ENCODE measurements at regions not wholly inside any gene's neighbourhood (a gene's known extent, or its start where the extent isn't known, plus 50 kb on each side); places are given as distances from the start of the nearest gene placed in this dataset.

DNA sequence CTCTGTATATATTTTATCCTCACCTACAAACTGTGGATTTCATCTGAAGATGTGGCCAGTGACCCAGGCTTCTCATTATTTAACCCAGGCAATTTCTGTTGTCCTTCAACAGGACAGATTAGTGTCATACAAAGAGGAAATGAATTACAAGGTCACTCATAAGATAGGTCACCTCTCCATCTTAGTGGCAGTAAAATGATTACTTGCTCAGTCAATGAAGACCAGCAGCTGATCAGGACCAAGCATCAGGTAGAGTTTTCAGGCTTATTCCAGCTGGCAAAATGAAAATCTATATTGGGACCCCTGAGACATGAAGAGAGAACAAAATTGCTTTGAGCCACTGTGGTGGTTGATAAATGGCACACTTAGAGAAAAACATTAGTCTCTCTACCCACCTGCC, 135.2 kb upstream of the PRDM9 start:
- Histone ChIP-seq H3K79me2 (ENCODE audit: control insufficient read depth, insufficient read depth, low read length) (no peaks in the 10 kb centered on the region), H4K20me1 (ENCODE audit: control insufficient read depth, insufficient read depth, low read length, poor library complexity, severe bottlenecking) (no peaks in the 10 kb centered on the region), H3K4me1 (ENCODE audit: control insufficient read depth in 2 of 2, insufficient read depth in 2 of 2, low read length in 2 of 2) (no peaks in the 10 kb centered on the region), H3K9ac (ENCODE audit: low read length) (no peak overlapping the region), H3K27ac (ENCODE audit: low read length in 2 of 2) (no peak overlapping the region), H3K4me3 (ENCODE audit: control extremely low read depth in 1 of 5, extremely low read depth in 1 of 5, insufficient read depth in 1 of 5, low read depth in 2 of 5, low read length in 4 of 5) (no peak overlapping the region), H3K36me3 (replicated peaks in 1 of 2; ENCODE audit: control extremely low read depth in 1 of 2, control insufficient read depth in 1 of 2, extremely low read depth in 1 of 2, insufficient read depth in 2 of 2, low read length in 1 of 2) (no peaks in the 10 kb centered on the region), H3K9me3 (ENCODE audit: control extremely low read depth in 1 of 3, control insufficient read depth in 2 of 3, insufficient read depth in 1 of 3, low read length in 2 of 3) (peaks cover 0 to 1% (median 0%) of the 10 kb centered on the region in 3 donors), H2AFZ (ENCODE audit: insufficient read depth, low read depth, low read length, poor library complexity, severe bottlenecking) (no peak overlapping the region), H3K27me3 (replicated peaks in 1 of 4; ENCODE audit: control extremely low read depth in 1 of 4, control insufficient read depth in 3 of 4, insufficient read depth in 4 of 4, low read length in 3 of 4) (no peaks in the 10 kb centered on the region), H3K4me2 (replicated peaks; ENCODE audit: low read depth, low read length, poor library complexity, severe bottlenecking) (no peak overlapping the region)
- Mint-ChIP-seq H3K9me3 (ENCODE audit: insufficient read depth) (peaks cover 5% of the 10 kb centered on the region), H3K27me3 (no peaks in the 10 kb centered on the region), H3K4me3 (no peak overlapping the region), H3K27ac (no peak overlapping the region), H3K4me1 (no peaks in the 10 kb centered on the region)
- DNase-seq (no peak), ATAC-seq (ENCODE audit: low read depth) (no peak)
- intact Hi-C loops (cut with micrococcal nuclease): no loop called here
- POLR2A ChIA-PET: no interaction called here
- TF ChIP-seq, protein P1, sequence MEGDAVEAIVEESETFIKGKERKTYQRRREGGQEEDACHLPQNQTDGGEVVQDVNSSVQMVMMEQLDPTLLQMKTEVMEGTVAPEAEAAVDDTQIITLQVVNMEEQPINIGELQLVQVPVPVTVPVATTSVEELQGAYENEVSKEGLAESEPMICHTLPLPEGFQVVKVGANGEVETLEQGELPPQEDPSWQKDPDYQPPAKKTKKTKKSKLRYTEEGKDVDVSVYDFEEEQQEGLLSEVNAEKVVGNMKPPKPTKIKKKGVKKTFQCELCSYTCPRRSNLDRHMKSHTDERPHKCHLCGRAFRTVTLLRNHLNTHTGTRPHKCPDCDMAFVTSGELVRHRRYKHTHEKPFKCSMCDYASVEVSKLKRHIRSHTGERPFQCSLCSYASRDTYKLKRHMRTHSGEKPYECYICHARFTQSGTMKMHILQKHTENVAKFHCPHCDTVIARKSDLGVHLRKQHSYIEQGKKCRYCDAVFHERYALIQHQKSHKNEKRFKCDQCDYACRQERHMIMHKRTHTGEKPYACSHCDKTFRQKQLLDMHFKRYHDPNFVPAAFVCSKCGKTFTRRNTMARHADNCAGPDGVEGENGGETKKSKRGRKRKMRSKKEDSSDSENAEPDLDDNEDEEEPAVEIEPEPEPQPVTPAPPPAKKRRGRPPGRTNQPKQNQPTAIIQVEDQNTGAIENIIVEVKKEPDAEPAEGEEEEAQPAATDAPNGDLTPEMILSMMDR (IDR thresholded peaks at IDR 0.05): no peak
- TF ChIP-seq EZH2 (IDR thresholded peaks at IDR 0.05; ENCODE audit: borderline replicate concordance, insufficient read depth, low read depth, low read length, poor library complexity, severe bottlenecking): no peak
- CTCF ChIA-PET: no interaction called here

DNA sequence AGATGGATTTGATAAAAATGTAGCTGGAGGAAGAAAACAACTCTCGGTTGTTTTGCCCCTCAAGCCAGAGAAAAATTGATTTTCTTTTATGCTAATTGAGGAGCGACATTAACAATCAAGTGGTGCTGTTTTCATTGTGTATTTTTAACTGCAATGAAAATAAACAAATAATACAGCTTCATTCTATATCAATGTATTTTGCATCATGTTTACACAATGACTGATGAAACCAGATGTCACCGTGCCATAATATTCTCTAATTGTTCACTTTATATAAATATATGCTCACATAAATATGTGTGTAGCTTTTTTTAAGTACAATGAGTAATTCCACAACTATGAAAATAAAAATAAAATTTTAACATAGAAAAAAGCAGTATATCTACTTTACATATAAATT, 139.0 kb upstream of the PRDM9 start:
- Histone ChIP-seq H3K9ac (ENCODE audit: low read length) (no peak overlapping the region), H3K4me1 (ENCODE audit: control insufficient read depth in 2 of 2, insufficient read depth in 2 of 2, low read length in 2 of 2) (no peaks in the 10 kb centered on the region), H4K20me1 (ENCODE audit: control insufficient read depth, insufficient read depth, low read length, poor library complexity, severe bottlenecking) (no peaks in the 10 kb centered on the region), H3K27ac (ENCODE audit: low read length in 2 of 2) (no peak overlapping the region), H3K79me2 (ENCODE audit: control insufficient read depth, insufficient read depth, low read length) (no peaks in the 10 kb centered on the region), H3K36me3 (replicated peaks in 1 of 2; ENCODE audit: control extremely low read depth in 1 of 2, control insufficient read depth in 1 of 2, extremely low read depth in 1 of 2, insufficient read depth in 2 of 2, low read length in 1 of 2) (no peaks in the 10 kb centered on the region), H3K4me3 (ENCODE audit: control extremely low read depth in 1 of 5, extremely low read depth in 1 of 5, insufficient read depth in 1 of 5, low read depth in 2 of 5, low read length in 4 of 5) (no peak overlapping the region), H3K4me2 (replicated peaks; ENCODE audit: low read depth, low read length, poor library complexity, severe bottlenecking) (no peak overlapping the region), H3K27me3 (replicated peaks in 1 of 4; ENCODE audit: control extremely low read depth in 1 of 4, control insufficient read depth in 3 of 4, insufficient read depth in 4 of 4, low read length in 3 of 4) (no peaks in the 10 kb centered on the region), H2AFZ (ENCODE audit: insufficient read depth, low read depth, low read length, poor library complexity, severe bottlenecking) (no peak overlapping the region), H3K9me3 (ENCODE audit: control extremely low read depth in 1 of 3, control insufficient read depth in 2 of 3, insufficient read depth in 1 of 3, low read length in 2 of 3) (peaks cover 0 to 2% (median 0%) of the 10 kb centered on the region in 3 donors)
- DNase-seq: no peak
- TF ChIP-seq EZH2 (IDR thresholded peaks at IDR 0.05; ENCODE audit: borderline replicate concordance, insufficient read depth, low read depth, low read length, poor library complexity, severe bottlenecking): no peak
- TF ChIP-seq, protein P1 (IDR thresholded peaks at IDR 0.05): no peak
- no peak overlapping the region for H3K27ac Mint-ChIP-seq
- POLR2A ChIA-PET: no interaction called here
- WGBS (ENCODE audit: insufficient coverage): no CpG with 5 or more reads among the region's 3 CpGs
- H3K4me3 Mint-ChIP-seq: no peak overlapping the region
- ATAC-seq (ENCODE audit: low read depth): no peak
- intact Hi-C loops (cut with micrococcal nuclease): no loop called here
- CTCF ChIA-PET: no interaction called here
- H3K4me1 Mint-ChIP-seq: no peaks in the 10 kb centered on the region
- peaks cover 5% of the 10 kb centered on the region for H3K9me3 Mint-ChIP-seq (ENCODE audit: insufficient read depth)
- H3K27me3 Mint-ChIP-seq: no peaks in the 10 kb centered on the region
